Neural progenitor cell (in vitro differentiated cells): ENCODE measurements at regions not wholly inside any gene's neighbourhood (a gene's known extent, or its start where the extent isn't known, plus 50 kb on each side); places are given as distances from the start of the nearest gene placed in this dataset.

Source experiments
- DNase-seq: peaks from one replicate; pipeline ENCODE4 v3.0.0-alpha.2; 2016; ENCODE audit warnings: low spot score
- H2AFZ ChIP-seq: fragments of 200-600 bp; sonication (generic); replicated peaks from 2 replicates; pipeline ENCODE4 v1.6.1; 2016; ENCODE audit warnings: antibody characterized with exemption
- H3F3A ChIP-seq: fragments of 200-600 bp; sonication (generic); 2 replicates; pipeline ENCODE4 v1.6.1; 2016; ENCODE audit warnings: antibody characterized with exemption, low read depth
- H3K27ac ChIP-seq: fragments of 200-600 bp; sonication (generic); 2 replicates; pipeline ENCODE4 v1.5.1; 2016; ENCODE audit warnings: mild to moderate bottlenecking
- H3K27me3 ChIP-seq: fragments of 200-600 bp; sonication (generic); 2 replicates; pipeline ENCODE4 v1.6.1; 2016; ENCODE audit warnings: mild to moderate bottlenecking, moderate library complexity
- H3K36me3 ChIP-seq: fragments of 200-600 bp; sonication (generic); 2 replicates; pipeline ENCODE4 v1.5.1; 2016
- H3K4me1 ChIP-seq: fragments of 200-600 bp; sonication (generic); 2 replicates; pipeline ENCODE4 v1.6.1; 2016; ENCODE audit warnings: mixed run types
- H3K4me2 ChIP-seq: fragments of 200-600 bp; sonication (generic); 2 replicates; pipeline ENCODE4 v1.6.1; 2016
- H3K4me3 ChIP-seq: fragments of 200-600 bp; sonication (generic); 2 replicates; pipeline ENCODE4 v1.5.1; 2016
- H3K79me2 ChIP-seq: fragments of 200-600 bp; sonication (generic); 2 replicates; pipeline ENCODE4 v1.6.1; 2016; ENCODE audit warnings: low read depth
- H3K9ac ChIP-seq: fragments of 200-600 bp; sonication (generic); 2 replicates; pipeline ENCODE4 v1.6.1; 2016
- H3K9me3 ChIP-seq: fragments of 200-600 bp; sonication (generic); 2 replicates; pipeline ENCODE4 v1.5.1; 2016; ENCODE audit warnings: low read depth
- H4K20me1 ChIP-seq: fragments of 200-600 bp; sonication (generic); 2 replicates; pipeline ENCODE4 v1.6.1; 2016; ENCODE audit warnings: low read depth
- H3K27ac Mint-ChIP-seq: 3 replicates; pipeline ENCODE4 v1.8.0; 2021; ENCODE audit warnings: mixed read lengths
- H3K27me3 Mint-ChIP-seq: 2 replicates; pipeline ENCODE4 v1.8.0; 2022; ENCODE audit warnings: low read depth, mild to moderate bottlenecking, inconsistent platforms, moderate library complexity, mixed read lengths; ENCODE audit not compliant: insufficient read depth
- H3K36me3 Mint-ChIP-seq: 3 replicates; pipeline ENCODE4 v1.8.0; 2021; ENCODE audit warnings: mixed read lengths
- H3K4me1 Mint-ChIP-seq: 3 replicates; pipeline ENCODE4 v1.8.0; 2021; ENCODE audit warnings: mixed read lengths
- H3K4me3 Mint-ChIP-seq: 3 replicates; pipeline ENCODE4 v1.8.0; 2021; ENCODE audit warnings: mild to moderate bottlenecking, moderate library complexity, mixed read lengths
- H3K9me3 Mint-ChIP-seq: 3 replicates; pipeline ENCODE4 v1.8.0; 2020; ENCODE audit warnings: mixed read lengths
- CTCF ChIP-seq: fragments of 200-600 bp; sonication (generic); IDR thresholded peaks from 2 replicates; pipeline ENCODE4 v1.5.1; 2017; ENCODE audit warnings: antibody characterized with exemption, mild to moderate bottlenecking
- EZH2 ChIP-seq: fragments of 200-600 bp; sonication (generic); IDR thresholded peaks from 2 replicates; pipeline ENCODE4 v1.6.1; 2017; ENCODE audit warnings: antibody characterized with exemption, mild to moderate bottlenecking, moderate library complexity
- EZH2phosphoT487 ChIP-seq: fragments of 200-600 bp; sonication (generic); IDR thresholded peaks from 2 replicates; pipeline ENCODE4 v1.6.1; 2017; ENCODE audit warnings: antibody characterized with exemption

GRCh38 chr6:101018157-101018556 lies 137.0 kb upstream of the ASCC3 start:
- no peaks in the 10 kb centered on the region for H3K36me3 ChIP-seq
- H3K79me2 ChIP-seq: no peaks in the 10 kb centered on the region
- no peaks in the 10 kb centered on the region for H3K36me3 Mint-ChIP-seq
- no peak for DNase-seq
- H4K20me1 ChIP-seq: no peaks in the 10 kb centered on the region
- no peaks in the 10 kb centered on the region for H3K27me3 Mint-ChIP-seq
- H3K27ac Mint-ChIP-seq: no peak overlapping the region
- no peak overlapping the region for H3K9ac ChIP-seq
- TF ChIP-seq EZH2: no peak
- no peak for TF ChIP-seq EZH2phosphoT487
- TF ChIP-seq CTCF: no peak
- no peak overlapping the region for H2AFZ ChIP-seq
- H3K4me3 ChIP-seq: no peak overlapping the region
- no peaks in the 10 kb centered on the region for H3K27me3 ChIP-seq
- no peaks in the 10 kb centered on the region for H3K9me3 ChIP-seq
- no peak overlapping the region for H3K4me3 Mint-ChIP-seq
- no peak overlapping the region for H3K27ac ChIP-seq
- H3K4me1 Mint-ChIP-seq: no peaks in the 10 kb centered on the region
- H3F3A ChIP-seq: no peaks in the 10 kb centered on the region
- H3K4me1 ChIP-seq: no peaks in the 10 kb centered on the region
- no peak overlapping the region for H3K4me2 ChIP-seq
- H3K9me3 Mint-ChIP-seq: no peaks in the 10 kb centered on the region

- Mint-ChIP-seq H3K4me1 (no peaks in the 10 kb centered on the region), H3K36me3 (no peaks in the 10 kb centered on the region), H3K9me3 (no peaks in the 10 kb centered on the region), H3K27me3 (no peaks in the 10 kb centered on the region), H3K4me3 (no peak overlapping the region), H3K27ac (no peak overlapping the region)
- H3K79me2 ChIP-seq: no peaks in the 10 kb centered on the region
- no peaks in the 10 kb centered on the region for H3F3A ChIP-seq
- H3K27ac ChIP-seq: no peak overlapping the region
- H3K36me3 ChIP-seq: no peaks in the 10 kb centered on the region
- no peak overlapping the region for H3K9ac ChIP-seq
- no peaks in the 10 kb centered on the region for H3K9me3 ChIP-seq
- no peak for DNase-seq
- no peaks in the 10 kb centered on the region for H4K20me1 ChIP-seq
- no peaks in the 10 kb centered on the region for H3K4me1 ChIP-seq
- no peak overlapping the region for H3K4me3 ChIP-seq
- H3K27me3 ChIP-seq: no peaks in the 10 kb centered on the region
- H2AFZ ChIP-seq: no peak overlapping the region
- no peak for TF ChIP-seq CTCF
- no peak for TF ChIP-seq EZH2phosphoT487
- H3K4me2 ChIP-seq: no peak overlapping the region
Observed at GRCh38 chr6:101021504-101021903, 140.4 kb upstream of the ASCC3 start.

- Mint-ChIP-seq H3K36me3 (no peaks in the 10 kb centered on the region), H3K9me3 (no peaks in the 10 kb centered on the region), H3K27me3 (peaks cover 2% of the 10 kb centered on the region), H3K4me1 (no peaks in the 10 kb centered on the region), H3K4me3 (no peak overlapping the region), H3K27ac (no peak overlapping the region)
- Histone ChIP-seq H3K27me3 (no peaks in the 10 kb centered on the region), H3K4me2 (no peak overlapping the region), H3K4me1 (no peaks in the 10 kb centered on the region), H4K20me1 (no peaks in the 10 kb centered on the region), H3K9me3 (no peaks in the 10 kb centered on the region), H3K4me3 (no peak overlapping the region), H3F3A (no peaks in the 10 kb centered on the region), H3K79me2 (no peaks in the 10 kb centered on the region), H3K36me3 (no peaks in the 10 kb centered on the region), H2AFZ (no peak overlapping the region), H3K9ac (no peak overlapping the region), H3K27ac (no peak overlapping the region)
- TF ChIP-seq EZH2 (no peak), CTCF (no peak), EZH2phosphoT487 (no peak)
- no peak for DNase-seq
Observed at GRCh38 chr6:101042966-101043365, 161.8 kb upstream of the ASCC3 start.

GRCh38 chr6:101058296-101058695 lies 177.2 kb upstream of the ASCC3 start:
- H3K27ac Mint-ChIP-seq: no peak overlapping the region
- Histone ChIP-seq H3K36me3 (no peaks in the 10 kb centered on the region), H4K20me1 (no peaks in the 10 kb centered on the region), H3K4me2 (no peak overlapping the region), H3K27me3 (no peaks in the 10 kb centered on the region), H3K4me3 (no peak overlapping the region), H3K9ac (no peak overlapping the region), H3K79me2 (no peaks in the 10 kb centered on the region), H3K4me1 (no peaks in the 10 kb centered on the region), H3F3A (no peaks in the 10 kb centered on the region), H3K9me3 (no peaks in the 10 kb centered on the region), H3K27ac (no peak overlapping the region), H2AFZ (no peak overlapping the region)
- H3K9me3 Mint-ChIP-seq: peaks cover 5% of the 10 kb centered on the region
- H3K27me3 Mint-ChIP-seq: no peaks in the 10 kb centered on the region
- H3K36me3 Mint-ChIP-seq: no peaks in the 10 kb centered on the region
- H3K4me1 Mint-ChIP-seq: no peaks in the 10 kb centered on the region
- no peak for TF ChIP-seq CTCF
- no peak overlapping the region for H3K4me3 Mint-ChIP-seq
- DNase-seq: no peak
